Mesothelial cell of epicardium (in vitro differentiated cells): ENCODE measurements at regions not wholly inside any gene's neighbourhood (a gene's known extent, or its start where the extent isn't known, plus 50 kb on each side); places are given as distances from the start of the nearest gene placed in this dataset.
A peak's percentile ranks its signal among the peaks of the same experiment; 100 is the strongest.

Experiments used
- DNase-seq, 2 experiments: peaks; one replicate each; pipeline ENCODE4 v3.0.0; 2021; ENCODE audit warnings: low spot score in 2 of 2; ENCODE audit not compliant: unreplicated experiment in 2 of 2
- H3K27ac Mint-ChIP-seq: 2 replicates; pipeline ENCODE4 v1.8.0; 2021; ENCODE audit warnings: mixed read lengths
- H3K27me3 Mint-ChIP-seq: 2 replicates; pipeline ENCODE4 v1.8.0; 2021; ENCODE audit warnings: low read depth, mixed read lengths
- H3K36me3 Mint-ChIP-seq: 2 replicates; pipeline ENCODE4 v1.8.0; 2021; ENCODE audit warnings: mixed read lengths
- H3K4me1 Mint-ChIP-seq: 2 replicates; pipeline ENCODE4 v1.8.0; 2021; ENCODE audit warnings: mixed read lengths
- H3K4me3 Mint-ChIP-seq: 2 replicates; pipeline ENCODE4 v1.8.0; 2021; ENCODE audit warnings: mild to moderate bottlenecking, moderate library complexity, mixed read lengths
- H3K9me3 Mint-ChIP-seq: 2 replicates; pipeline ENCODE4 v1.8.0; 2021; ENCODE audit warnings: mixed read lengths
- CTCF ChIP-seq: fragments of 200-600 bp; sonication (generic); IDR thresholded peaks from one replicate; pipeline ENCODE4 v1.5.0; 2021; ENCODE audit warnings: antibody characterized with exemption; ENCODE audit not compliant: unreplicated experiment

- no peak for DNase-seq
- Mint-ChIP-seq H3K4me3 (no peak overlapping the region), H3K9me3 (no peaks in the 10 kb centered on the region), H3K27ac (peak overlapping the region; percentile 81), H3K27me3 (no peaks in the 10 kb centered on the region), H3K4me1 (peaks cover 39% of the 10 kb centered on the region), H3K36me3 (no peaks in the 10 kb centered on the region)
- TF ChIP-seq CTCF = peak; percentile 34
Measured at GRCh38 chr2:6214471-6214870, 522.3 kb downstream of the SOX11 start.

DNA sequence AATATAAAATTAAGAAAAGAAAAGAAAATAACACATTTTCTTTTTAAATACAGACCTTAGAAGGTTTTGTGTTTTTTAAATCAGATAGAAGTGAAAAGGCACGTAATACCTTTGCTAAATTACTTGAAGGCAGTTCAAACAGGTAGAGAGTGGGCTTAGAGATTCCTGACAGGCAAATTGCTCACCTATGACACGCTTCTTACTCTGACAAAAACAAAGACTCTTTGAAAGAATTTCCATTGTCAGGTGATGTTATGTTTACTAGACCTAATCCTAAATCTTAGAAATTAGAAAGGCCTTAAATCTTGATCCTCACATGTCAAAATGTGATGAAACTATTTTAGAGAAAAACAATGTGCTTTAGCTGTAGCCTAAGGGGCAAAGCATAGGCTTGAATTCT is 522.9 kb downstream of the SOX11 start:
- peak overlapping the region; percentile 14 for H3K27ac Mint-ChIP-seq
- no peaks in the 10 kb centered on the region for H3K9me3 Mint-ChIP-seq
- H3K36me3 Mint-ChIP-seq = no peaks in the 10 kb centered on the region
- no peaks in the 10 kb centered on the region for H3K27me3 Mint-ChIP-seq
- H3K4me1 Mint-ChIP-seq = peaks cover 35% of the 10 kb centered on the region
- TF ChIP-seq CTCF = no peak
- H3K4me3 Mint-ChIP-seq = no peak overlapping the region
- no peak for DNase-seq

GRCh38 chr2:6216234-6216633 is 524.0 kb downstream of the SOX11 start:
- Mint-ChIP-seq H3K27ac (no peak overlapping the region), H3K36me3 (no peaks in the 10 kb centered on the region), H3K4me1 (peaks cover 42% of the 10 kb centered on the region), H3K9me3 (no peaks in the 10 kb centered on the region), H3K27me3 (no peaks in the 10 kb centered on the region), H3K4me3 (no peak overlapping the region)
- no peak for DNase-seq
- no peak for TF ChIP-seq CTCF

- no peak for DNase-seq
- Mint-ChIP-seq H3K4me3 (no peak overlapping the region), H3K27me3 (no peaks in the 10 kb centered on the region), H3K27ac (no peak overlapping the region), H3K36me3 (no peaks in the 10 kb centered on the region), H3K9me3 (no peaks in the 10 kb centered on the region), H3K4me1 (peaks cover 36% of the 10 kb centered on the region)
- TF ChIP-seq CTCF = no peak
Measured at GRCh38 chr2:6218926-6219325, 526.7 kb downstream of the SOX11 start.

- Mint-ChIP-seq H3K4me3 (no peak overlapping the region), H3K27ac (no peak overlapping the region), H3K27me3 (no peaks in the 10 kb centered on the region), H3K4me1 (peaks cover 35% of the 10 kb centered on the region), H3K36me3 (no peaks in the 10 kb centered on the region), H3K9me3 (no peaks in the 10 kb centered on the region)
- TF ChIP-seq CTCF = no peak
- DNase-seq = no peak
Measured at GRCh38 chr2:6219906-6220305, 527.7 kb downstream of the SOX11 start.

GRCh38 chr2:6222296-6222695 is 530.1 kb downstream of the SOX11 start:
- no peak overlapping the region for H3K27ac Mint-ChIP-seq
- no peak overlapping the region for H3K4me3 Mint-ChIP-seq
- no peak for TF ChIP-seq CTCF
- H3K9me3 Mint-ChIP-seq = no peaks in the 10 kb centered on the region
- H3K36me3 Mint-ChIP-seq = no peaks in the 10 kb centered on the region
- no peaks in the 10 kb centered on the region for H3K27me3 Mint-ChIP-seq
- peaks cover 28% of the 10 kb centered on the region for H3K4me1 Mint-ChIP-seq
- no peak for DNase-seq
